Fibroblast of skin of right biceps (primary cell): ENCODE measurements at regions not wholly inside any gene's neighbourhood (a gene's known extent, or its start where the extent isn't known, plus 50 kb on each side); places are given as distances from the start of the nearest gene placed in this dataset.
A peak's percentile ranks its signal among the peaks of the same experiment; 100 is the strongest.

ENCODE experiments used
- DNase-seq: peaks from one replicate; pipeline ENCODE4 v3.0.0-alpha.2; 2013

GRCh38 chr3:162015856-162016255, 519.2 kb downstream of the OTOL1 start:
- no peak for DNase-seq

- DNase-seq, result no peak
Measured at GRCh38 chr3:162019817-162020216, 523.2 kb downstream of the OTOL1 start.

GRCh38 chr3:162021206-162021605, 524.6 kb downstream of the OTOL1 start:
- DNase-seq, result no peak

DNA sequence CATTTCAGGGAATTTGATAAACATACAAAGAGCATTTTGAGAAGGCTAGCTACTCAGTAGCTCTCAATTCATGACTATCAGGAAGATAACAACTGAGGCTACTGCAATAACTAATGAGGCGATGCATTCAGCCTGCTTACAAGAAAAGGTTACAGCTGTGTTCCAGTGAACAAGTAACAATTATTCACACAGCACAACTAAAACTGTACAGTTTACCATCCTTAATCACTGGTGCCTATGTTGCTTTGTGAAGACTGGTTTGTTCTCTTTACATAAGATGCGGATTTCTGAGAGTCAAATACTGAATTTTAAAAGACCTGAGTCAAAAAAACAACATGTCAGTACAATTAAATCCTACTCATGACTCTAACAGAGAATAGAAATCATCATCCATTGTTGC, 526.3 kb downstream of the OTOL1 start:
- DNase-seq, result no peak

DNA sequence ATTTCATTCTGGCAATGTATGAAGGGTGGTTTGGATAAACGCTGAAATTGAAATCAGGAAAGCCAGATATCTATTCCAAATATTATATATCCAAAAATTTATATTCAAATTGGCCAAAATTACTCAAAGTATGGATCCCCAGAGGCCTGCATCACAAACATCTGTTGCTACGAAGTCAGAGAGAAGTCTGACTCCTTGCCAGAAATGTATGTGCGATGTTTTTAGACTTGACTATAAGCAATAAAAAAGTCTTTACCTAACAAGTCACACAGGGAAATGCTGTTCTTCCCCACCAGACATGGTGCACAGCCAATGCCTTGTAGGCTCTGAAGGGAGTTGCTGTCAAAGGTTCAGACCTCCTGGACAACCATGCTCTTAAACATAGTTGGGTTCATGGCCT, 533.1 kb downstream of the OTOL1 start:
- DNase-seq, result no peak

GRCh38 chr3:162034368-162034767, 537.8 kb downstream of the OTOL1 start:
- DNase-seq, result peak; percentile 79

DNA sequence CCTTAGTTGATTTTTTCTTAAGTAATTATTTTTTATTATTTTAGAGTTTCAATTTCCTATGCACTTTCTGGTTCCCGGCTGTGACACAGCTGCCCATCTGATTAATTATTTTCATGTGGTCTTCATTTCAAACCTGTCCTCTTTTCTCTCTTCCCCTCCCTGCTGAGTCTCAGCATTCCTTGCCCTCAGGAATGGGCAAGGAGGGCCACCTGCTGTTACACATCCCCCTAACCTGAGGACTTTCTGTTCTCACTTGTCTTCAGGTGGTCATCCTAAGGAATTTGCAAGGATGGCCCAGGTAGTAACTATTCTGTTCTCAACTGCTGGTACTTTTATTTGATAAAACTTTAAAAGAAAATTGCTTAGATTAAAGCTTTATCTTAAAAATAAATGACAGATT, 545.0 kb downstream of the OTOL1 start:
- DNase-seq, result no peak

- peak; percentile 24 for DNase-seq
Measured at GRCh38 chr3:162052636-162053035, 556.0 kb downstream of the OTOL1 start.

GRCh38 chr3:162072656-162073164, 576.1 kb downstream of the OTOL1 start:
- DNase-seq, result no peak

- no peak for DNase-seq
Measured at GRCh38 chr3:162073422-162073975, 576.9 kb downstream of the OTOL1 start.

DNA sequence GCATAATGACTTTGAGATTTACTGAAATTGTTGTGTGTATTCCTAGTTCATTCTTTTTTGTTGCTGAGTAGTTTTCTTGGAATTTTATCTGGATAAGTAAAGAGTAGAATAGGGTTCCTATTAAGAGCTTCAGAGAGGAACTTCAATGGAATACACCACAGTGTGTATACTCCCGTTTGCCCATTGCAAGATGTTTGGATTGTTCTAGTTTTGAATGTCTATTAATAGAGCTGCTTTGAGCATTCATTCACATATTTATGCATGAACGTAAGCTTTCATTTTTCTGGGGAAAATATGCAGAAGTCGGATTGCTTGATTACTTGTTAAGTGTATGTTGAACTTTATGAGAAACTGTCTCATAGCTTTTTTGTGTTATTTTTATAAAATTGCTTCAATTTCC, 580.5 kb downstream of the OTOL1 start:
- DNase-seq, result no peak

DNA sequence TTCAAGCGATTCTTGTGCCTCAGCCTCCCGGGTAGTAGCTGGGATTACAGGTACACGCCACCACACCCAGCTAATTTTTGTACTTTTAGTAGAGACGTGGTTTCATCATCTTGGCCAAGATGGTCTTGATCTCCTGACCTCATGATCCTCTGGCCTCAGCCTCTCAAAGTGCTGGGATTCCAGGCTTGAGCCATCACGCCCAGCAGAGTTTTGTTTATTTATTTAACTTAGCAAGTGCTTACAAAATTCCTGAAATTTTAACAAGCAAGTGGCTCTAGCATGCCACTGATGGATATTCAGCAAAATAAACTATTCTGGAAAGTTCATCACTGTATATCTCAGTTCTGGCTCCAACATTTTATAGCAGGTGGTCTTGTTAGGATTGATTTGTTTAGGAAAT, 585.9 kb downstream of the OTOL1 start:
- DNase-seq, result no peak

- DNase-seq, result no peak
Measured at GRCh38 chr3:162087361-162087760, 590.8 kb downstream of the OTOL1 start.

DNA sequence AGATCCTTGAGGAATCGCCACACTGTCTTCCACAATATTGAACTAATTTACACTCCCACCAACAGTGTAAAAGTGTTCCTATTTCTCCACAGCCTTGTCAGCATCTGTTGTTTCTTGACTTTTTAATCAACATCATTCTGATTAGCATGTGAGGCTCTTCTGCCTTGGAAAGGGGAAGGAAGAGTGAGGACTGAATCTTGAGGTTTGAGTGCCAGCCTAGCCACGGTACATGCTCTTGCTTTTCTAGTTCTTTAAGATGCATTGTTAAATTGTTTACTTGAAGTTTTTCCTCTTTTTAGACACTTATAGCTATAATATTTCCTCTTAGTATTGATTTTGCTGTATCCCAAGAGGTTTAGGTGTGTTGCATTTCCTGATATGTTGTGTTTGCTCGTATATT, 596.1 kb downstream of the OTOL1 start:
- DNase-seq, result no peak

GRCh38 chr3:162094301-162094700, 597.7 kb downstream of the OTOL1 start:
- no peak for DNase-seq

- no peak for DNase-seq
Measured at GRCh38 chr3:162096874-162097273, 600.3 kb downstream of the OTOL1 start.

DNA sequence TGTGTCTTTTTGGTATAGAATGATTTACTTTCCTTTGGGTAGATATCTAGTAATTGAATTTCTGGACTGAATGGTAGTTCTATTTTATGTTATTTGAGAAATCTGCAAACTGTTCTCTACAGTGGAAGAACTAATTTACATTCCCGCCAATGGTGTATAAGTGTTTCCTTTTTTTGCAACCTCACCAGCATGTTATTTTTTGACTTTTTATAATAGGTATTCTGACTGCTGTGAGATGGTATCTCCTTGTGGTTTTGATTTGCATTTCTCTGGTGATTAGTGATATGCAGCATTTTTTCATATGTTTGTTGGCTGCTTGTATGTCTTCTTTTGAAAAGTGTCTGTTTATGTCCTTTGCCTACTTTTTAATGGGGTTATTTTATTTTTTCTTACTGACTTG, 607.2 kb downstream of the OTOL1 start:
- DNase-seq, result no peak

GRCh38 chr3:162111861-162112260, 615.3 kb downstream of the OTOL1 start:
- DNase-seq, result no peak

GRCh38 chr3:162112719-162113118, 616.1 kb downstream of the OTOL1 start:
- no peak for DNase-seq

GRCh38 chr3:162117961-162118360, 621.4 kb downstream of the OTOL1 start:
- no peak for DNase-seq

GRCh38 chr3:162119651-162120050, 623.0 kb downstream of the OTOL1 start:
- no peak for DNase-seq

DNA sequence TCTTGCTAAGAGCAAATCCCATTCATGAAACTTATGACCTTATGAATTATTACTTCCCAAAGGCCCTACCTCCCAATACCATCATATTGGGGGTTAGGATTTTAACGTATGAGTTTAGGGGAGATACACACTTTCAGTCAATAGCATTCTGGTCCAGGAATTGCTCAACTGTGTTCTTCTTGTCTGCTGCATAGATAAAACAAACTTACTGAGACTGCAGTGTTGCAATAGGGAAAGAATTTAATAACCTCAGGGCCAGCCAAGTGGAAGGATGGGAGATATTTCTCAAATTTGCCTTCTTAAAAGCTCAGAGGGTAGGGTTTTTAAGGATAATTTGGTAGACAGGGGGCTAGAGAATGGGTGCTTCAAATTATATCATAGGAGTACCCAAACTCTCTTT, 625.8 kb downstream of the OTOL1 start:
- no peak for DNase-seq

GRCh38 chr3:162125790-162126189, 629.2 kb downstream of the OTOL1 start:
- DNase-seq, result no peak

- no peak for DNase-seq
Measured at GRCh38 chr3:162130582-162130981, 634.0 kb downstream of the OTOL1 start.

DNA sequence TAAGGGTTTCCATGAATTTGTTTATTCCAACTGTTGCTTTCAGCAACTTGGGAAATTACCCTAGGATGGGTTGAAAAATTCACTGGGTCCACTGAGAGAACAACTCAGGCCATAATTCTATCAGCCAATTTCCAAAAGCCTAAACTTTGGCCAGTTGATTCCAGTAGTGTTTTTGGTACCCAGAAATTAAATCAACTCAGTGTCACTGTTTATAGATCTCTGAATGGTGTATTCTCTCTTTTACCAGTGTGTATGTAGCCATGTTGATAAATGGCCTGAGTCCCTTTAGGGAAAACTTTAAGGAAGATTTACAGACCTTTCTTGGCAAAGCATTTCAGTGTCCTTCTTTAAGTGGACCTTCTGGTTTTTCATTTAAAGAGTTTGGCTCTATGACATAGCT, 636.4 kb downstream of the OTOL1 start:
- no peak for DNase-seq

GRCh38 chr3:162134571-162134970, 638.0 kb downstream of the OTOL1 start:
- DNase-seq, result peak; percentile 9
